GM18507 (cell line): ENCODE measurements at regions not wholly inside any gene's neighbourhood (a gene's known extent, or its start where the extent isn't known, plus 50 kb on each side); places are given as distances from the start of the nearest gene placed in this dataset.
"Not testable (repeated sequence)": the region's sequence is repeated elsewhere in the genome, so short reads cannot be mapped to it uniquely, and the experiment has no call there.

Experiments
- DNase-seq: peaks from one replicate; pipeline ENCODE4 v3.0.0; 2011; ENCODE audit warnings: low read depth; ENCODE audit not compliant: insufficient read length; ENCODE audit errors: extremely low spot score
- FAIRE-seq: peaks from 2 replicates; lab custom pipeline; 2011; peaks lifted over from hg19 to GRCh38; lab: Jason Lieb, UNC

DNA sequence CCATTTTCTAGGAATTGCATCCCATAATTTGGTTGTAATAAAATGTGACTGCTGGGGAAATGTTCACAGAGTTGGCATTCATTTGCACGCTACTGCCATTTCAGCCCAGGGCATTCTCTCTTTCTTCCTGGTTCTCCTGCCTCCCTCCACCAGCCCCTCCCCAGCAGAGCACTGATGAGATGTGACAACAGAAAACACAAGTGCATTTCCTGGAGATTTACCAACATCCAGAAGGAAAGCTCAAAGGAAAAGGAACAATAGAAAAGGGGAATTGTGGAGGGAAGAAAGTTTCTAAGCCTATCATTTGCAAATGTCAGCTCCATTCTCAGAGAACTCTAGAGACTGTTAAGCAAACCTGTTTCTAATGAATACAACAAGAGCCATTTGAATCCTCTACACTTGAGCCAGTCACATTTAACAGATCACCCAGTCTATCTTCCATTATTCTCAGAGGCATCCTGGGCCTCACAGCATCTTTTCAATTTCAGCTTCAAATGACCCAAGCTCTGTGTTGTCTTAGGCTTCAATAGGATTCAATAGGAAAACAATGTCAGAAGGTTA is 395.6 kb upstream of the PBX1 start:
- FAIRE-seq = no peak
- DNase-seq = no peak

DNA sequence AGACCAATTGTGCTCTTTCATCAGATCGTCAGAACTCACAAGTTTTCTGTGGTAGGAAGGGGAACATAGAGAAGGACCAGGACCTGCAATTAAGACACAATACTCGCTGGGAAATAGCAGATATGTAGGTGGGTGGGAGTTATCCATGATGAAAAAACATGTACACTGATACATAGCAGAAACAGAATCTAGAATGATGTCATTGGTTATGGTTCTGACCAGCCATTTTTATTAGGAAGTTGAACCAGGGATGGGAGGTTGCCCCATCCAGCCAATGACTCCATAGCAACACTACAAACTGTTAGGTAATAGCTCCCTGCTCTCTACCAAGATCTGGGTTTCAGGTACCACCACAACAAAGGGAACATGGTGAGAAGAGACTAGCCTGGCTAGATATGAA is 393.5 kb upstream of the PBX1 start:
- FAIRE-seq = no peak
- no peak for DNase-seq

DNA sequence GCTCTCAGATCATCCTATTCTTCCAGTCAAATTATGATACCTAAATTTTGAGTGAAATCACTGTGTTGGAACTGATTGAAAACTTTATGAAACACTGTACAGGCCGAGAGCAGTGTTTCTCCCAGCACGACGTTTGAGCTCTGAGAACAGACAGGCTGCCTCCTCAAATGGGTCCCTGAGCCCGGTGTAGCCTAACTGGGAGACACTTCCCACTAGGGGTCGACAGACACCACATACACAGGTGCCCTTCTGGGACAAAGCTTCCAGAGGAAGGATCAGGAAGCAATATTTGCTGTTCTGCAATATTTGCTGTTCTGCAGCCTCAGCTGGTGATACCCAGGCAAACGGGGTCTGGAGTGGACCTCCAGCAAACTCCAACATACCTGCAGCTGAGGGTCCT is 392.5 kb upstream of the PBX1 start:
- FAIRE-seq, DNase-seq: not testable (repeated sequence)

DNA sequence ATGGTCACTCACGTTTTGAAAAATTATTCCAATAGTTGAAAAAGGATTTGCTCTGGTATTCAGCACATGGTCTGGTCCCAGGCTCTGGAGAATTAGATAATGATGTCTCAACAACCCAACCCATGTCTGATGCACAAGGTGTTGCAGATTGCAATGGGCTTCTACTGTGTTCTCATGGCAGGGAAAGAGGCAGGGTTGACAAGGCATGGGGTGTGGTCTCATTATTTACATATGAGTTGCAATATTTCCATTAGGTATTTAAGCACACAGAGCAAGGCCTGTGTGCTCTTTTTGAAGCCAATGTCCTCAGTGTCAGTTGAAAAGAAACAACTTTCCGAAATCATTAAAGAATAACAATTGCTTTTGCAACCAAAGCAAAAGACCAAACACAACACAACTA is 381.9 kb upstream of the PBX1 start:
- FAIRE-seq (no peak), DNase-seq (no peak)

DNA sequence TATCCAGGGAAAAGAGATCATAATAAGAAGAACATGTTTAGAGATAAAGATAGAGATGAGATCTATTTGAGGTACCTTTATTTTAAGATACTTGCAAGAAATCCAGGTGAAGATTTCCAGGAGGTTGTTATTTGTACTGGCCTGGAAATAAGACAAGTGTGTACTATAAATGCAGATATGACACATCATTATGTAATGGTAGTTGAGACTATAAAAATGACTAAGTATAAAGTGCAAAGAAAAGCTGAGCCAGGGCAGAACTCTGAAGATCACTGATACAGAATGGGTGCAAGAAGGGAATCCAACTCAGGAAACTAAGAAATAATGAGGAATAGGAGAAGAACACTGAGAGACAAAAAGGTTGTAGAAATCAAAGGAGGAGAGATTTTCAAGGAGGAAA is 378.2 kb upstream of the PBX1 start:
- FAIRE-seq = no peak
- no peak for DNase-seq

DNA sequence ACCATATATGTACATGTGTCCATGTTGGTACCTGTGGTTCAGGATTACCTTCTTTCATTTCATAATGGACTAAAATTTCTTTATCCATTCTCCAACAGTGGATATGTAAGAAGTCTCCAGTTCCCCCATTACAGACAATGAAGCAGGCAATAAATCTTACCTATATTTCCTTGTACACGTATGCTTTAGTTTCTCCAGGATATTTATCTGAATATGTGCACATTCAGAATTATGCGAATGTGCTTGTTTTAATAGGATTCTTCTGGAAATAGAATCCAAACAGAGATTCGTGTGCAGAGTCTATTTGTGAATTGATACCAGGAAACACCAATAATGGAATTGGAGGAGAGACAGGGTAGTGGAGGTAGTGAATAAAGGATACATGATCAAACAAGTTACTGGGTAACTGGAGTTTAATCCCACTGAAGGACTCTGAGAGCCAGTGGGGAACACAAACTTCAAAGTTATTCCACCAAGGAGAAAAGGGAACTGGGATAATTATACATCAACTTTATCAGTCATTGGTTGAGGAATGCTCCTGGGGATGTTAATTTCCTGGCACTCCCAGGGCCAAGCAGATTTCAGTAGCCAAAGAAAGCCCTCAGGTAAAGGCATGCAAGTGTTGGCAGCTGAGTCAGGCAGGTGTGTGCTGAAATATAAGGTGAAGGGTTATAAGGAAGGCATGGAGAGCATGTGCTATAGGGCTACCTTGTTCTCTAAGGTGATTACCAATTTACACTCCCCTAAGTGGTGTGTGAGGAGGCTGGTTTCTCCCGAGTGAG is 374.9 kb upstream of the PBX1 start:
- no peak for DNase-seq
- no peak for FAIRE-seq

DNA sequence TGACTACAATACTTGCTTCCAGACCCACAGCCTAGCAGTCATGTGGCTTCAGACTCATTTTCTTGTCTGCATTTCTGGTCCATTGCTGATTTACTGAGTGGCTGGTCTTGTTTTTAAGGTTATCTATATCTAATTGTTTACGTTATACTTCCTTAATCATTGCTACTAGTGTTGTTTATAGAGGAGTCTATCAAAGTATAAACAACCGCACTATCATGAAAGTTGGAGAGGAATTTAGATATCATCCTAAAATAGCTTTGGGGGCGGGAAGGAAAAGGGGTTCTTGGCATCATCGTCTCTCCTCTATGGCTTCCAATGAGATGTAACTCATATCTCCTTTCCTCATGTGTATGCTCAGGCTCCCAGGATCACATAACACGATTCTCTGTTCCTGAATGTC is 372.1 kb upstream of the PBX1 start:
- FAIRE-seq = no peak

DNA sequence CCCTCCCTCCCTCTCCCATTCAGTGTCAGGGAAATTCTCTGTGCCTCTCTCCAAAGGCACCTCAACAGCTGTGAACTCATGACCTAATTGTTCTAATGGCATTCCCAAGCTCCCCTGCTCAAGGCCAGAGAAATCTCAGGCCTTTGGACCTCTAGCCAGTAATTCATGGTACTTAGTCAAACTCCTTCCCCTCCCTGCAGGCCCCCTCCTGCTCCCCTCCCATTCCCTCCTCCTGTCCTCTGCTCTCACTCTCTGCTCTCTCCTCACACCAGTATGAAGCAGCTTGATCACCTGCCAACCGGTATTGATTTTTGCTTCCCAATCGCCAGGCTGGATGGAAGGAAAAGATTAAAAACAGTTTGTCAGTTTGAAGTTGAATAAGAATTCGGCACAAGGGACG is 370.5 kb upstream of the PBX1 start:
- no peak for FAIRE-seq
- DNase-seq = no peak

More for the DNA sequence above, 372.1 kb upstream of the PBX1 start:
- no peak for DNase-seq

DNA sequence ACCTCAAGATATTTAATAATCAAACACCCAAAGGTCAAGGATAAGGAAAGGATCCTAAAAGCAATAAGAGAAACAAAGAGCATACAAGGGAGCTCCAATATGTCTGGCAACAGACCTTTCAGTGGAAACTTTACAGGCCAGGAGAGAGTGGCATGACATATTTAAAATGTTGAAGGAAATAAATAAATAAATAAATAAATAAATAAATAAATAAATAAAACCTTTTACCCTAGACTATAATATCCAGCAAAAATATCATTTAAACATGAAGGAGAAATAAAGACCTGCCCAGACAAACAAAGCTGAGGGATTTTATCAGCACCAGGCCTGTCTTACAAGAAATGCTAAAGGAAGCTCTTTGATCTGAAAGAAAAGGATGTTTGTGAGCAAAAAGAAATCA is 367.8 kb upstream of the PBX1 start:
- FAIRE-seq = no peak

DNA sequence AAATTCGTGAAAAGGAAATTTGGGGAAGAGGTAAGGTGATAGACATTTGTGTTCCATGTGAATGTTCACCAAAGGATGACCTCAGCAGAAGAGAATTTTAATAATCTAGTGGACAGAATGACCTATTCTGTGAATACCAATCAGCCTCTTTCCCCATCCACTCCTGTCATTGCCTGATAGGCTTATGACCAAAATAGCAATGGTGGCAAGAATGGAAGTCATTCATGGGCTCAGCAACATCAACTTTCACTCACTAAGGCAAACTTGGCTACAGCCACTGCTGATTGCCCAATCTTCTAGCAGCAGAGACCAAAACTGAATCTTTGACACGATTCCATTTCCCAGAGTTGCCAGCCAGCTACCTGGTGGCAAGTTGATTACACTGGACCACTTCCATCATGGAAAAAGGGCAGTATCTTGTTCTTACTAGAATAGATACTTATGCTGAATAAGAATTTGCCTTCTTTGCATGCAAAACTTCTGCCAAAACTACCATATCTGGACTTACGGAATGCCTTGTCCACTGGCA is 348.7 kb upstream of the PBX1 start:
- no peak for DNase-seq
- FAIRE-seq = no peak

More for the DNA sequence above, 367.8 kb upstream of the PBX1 start:
- DNase-seq = no peak

DNA sequence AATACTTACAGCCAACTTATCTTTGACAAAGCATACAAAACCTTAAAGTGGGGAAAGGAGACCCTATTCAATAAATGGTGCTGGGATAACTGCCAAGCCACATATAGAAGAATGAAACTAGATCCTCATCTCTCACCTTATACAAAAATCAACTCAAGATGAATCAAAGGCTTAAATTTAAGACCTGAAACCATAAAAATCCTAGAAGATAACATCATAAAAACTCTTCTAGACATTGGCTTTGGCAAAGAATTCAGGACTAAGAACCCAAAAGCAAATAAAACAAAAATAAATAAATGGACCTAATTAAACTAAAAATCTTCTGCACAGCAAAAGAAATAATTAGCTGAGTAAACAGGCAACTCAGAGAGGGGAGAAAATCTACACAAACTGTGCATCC is 335.6 kb upstream of the PBX1 start:
- FAIRE-seq = no peak
- DNase-seq = no peak

DNA sequence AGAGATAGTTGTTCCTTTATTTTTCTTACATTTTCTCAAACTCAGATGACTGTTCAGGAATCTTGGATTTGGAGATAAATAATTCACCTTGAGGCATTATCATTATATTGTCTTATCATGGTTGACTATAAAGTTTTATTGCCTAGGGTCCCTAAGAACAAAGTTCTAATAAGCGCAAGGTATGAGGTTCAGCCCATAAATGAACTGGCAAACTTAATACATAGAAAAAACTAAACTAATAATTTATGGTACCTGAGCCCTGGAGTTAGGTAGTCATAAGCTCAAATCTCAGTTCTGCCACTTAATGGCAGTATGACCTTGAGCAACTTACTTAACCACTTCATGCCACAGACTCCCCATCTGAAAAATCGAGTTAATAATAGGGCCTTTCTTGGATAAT is 334.0 kb upstream of the PBX1 start:
- FAIRE-seq (no peak), DNase-seq (no peak)

DNA sequence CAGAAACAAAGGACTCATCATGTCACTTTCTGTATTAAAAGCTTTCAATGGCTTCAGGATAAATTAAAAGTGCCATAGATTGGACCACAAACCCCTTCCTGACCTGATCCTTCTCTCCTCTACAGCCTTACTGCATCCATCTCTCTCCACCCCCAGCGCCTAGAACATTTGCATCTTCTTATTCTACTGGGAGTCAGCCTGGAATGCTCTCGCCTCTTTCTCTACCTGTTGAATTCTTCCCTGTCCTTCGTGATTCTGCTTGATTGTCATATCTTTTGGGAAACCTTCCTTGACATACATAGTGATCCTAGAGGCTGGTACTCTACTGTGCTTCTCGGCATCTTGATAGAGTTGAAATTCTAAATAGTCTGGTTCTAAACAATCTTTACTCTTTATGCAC is 332.0 kb upstream of the PBX1 start:
- DNase-seq (no peak), FAIRE-seq (no peak)

DNA sequence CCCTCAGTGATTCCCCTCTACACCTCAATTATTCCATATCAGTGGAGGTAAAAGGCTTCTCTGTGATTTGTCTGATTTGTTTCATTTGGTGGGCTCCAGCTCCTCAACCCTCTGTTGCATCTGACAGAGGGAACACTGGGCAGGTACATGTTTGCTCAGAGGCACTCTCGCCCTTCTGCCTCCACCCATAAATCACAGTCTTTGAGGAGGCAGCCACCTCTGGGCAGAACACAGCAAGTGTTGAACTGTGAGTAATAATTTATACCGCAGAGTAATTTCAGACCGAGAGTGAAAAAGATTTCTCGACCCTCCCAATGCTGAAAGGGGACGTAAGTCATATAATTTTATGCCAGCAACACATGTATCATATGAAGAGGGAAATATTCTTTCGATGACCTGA is 330.1 kb upstream of the PBX1 start:
- DNase-seq (no peak), FAIRE-seq (no peak)

DNA sequence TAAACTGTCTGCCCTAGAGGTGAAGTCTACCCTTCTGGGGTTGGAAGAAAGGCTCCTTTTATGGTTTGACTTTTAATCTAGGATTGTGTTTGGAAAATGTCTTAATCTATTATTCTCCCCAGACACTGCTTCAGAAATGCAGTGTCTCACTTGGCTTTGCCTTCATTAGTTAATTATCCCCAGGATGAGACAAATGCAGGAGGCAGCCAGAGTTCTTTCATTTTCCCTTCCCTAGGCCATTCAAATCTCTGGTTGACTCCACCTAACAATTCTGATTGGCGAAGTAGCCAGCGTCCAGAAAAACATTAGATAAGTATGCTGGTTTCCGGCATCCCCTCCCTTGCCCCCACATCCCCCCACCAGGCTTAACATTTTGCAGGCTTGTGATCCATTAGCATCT is 325.8 kb upstream of the PBX1 start:
- no peak for FAIRE-seq
- no peak for DNase-seq

DNA sequence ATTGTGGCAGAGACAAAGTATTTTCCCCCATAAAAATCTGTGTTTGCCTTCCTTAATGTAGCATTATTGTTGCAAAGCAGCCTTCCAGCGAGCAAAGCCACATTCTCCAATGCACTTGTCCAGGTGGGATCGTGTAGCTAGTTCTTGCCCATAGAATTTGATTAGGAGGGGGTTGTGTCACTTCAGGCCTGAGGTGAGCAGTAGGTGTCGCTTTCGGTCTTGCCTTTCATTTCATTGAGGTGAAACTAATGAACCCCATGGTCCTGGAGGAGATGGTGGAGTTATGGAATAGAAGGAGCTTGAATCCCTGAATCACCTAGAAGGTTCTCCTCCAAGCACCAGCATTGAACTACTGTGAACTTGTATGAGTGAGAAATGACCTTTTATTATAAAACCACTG is 318.9 kb upstream of the PBX1 start:
- DNase-seq (no peak), FAIRE-seq (no peak)

DNA sequence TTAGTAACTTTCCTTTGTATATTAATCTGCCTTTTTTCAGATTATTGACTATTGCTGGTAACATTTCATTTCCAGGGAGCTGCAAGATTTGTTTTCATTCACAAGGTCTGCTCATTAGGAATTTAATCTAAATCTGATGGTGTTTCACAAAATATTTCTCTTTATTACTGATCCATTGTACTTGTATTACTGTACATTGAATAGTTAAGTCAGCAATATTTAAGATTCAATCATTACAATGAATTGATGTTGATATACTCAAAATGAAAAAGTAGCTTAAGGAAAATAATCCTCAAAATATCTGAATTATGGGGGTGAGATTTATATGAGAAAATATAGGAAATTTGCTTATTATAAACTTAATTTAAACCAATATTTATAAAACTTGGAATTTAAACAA is 308.6 kb upstream of the PBX1 start:
- no peak for DNase-seq
- FAIRE-seq = no peak

DNA sequence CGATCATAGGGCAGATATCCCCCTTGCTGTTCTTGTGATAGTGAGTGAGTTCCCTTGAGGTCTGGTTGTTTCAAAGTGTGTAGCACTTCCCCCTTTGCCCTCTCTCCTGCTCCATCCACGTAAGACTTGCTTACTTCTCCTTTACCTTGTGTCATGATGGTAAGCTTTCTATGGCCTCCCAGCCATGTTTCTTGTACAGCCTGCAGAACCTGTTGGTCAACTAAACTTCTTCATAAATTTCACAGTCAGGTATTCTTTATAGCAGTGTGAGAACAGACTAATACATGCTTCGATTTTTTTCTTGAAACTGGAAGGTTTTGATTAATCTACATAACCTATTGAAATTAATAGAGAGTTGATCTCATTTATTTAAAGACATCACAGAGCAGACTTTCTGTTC is 302.5 kb upstream of the PBX1 start:
- no peak for FAIRE-seq
- DNase-seq = no peak

DNA sequence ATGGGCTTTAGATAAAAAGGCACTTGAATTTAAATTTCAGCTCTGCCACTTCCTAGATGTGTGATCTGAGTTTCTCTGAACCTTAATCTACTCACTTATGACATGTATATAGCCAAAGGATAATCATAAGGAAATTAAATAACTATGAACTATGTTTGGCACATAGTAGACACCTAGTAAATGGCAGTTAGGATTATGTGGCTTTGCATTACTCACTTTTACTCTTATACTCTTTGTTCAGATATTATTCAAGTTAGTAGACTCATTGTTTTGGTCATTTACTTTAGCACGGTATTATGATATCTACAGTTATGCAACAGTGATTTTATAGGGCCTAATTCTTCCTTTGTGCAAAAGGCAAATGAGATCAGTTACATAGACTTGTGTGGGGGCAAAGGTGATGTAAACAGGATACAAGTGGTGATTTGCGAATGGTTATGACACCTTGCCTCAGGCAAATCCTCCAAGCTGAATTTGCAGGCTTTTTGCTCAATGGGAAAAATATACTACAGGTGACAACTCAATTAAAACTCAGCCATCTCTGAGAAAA is 297.2 kb upstream of the PBX1 start:
- DNase-seq = no peak
- FAIRE-seq = no peak

DNA sequence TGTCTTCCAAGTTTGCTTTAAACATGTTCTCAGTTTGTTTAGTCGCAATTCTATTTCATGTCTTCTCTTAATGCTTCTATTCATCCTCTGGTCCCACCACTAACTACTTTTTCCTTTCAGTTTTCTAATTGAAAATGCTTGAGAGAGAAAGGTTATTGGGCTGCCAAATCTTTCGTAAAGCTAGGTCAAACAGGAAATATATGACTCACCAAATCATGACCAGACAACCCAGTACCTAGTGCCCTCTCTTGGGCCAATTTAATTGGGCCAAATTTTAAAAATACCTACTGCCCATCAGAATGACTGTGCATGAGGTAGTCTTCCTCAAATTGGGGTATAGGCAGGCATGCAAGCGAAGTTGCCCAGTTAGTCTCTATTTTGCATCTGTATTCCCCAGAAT is 295.4 kb upstream of the PBX1 start:
- FAIRE-seq (no peak), DNase-seq (no peak)

DNA sequence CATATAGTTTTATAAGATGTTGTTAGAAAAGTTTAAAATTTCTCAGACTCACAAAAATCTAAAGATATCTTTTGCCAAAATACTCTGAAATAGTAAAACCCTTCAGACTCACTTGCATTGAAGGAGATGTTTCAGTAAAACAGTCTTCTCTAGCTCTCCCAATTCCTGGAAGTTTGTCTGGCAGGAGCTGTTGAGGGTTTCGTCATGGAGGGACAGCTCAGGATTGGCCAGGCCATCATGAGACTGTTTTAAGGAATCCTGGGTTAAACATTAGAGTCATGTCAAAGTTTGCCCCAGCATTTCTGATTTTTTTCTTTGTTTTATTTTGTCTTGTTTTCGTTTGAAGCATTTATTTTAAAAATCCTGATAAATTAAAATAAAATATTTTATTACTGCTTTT is 293.8 kb upstream of the PBX1 start:
- no peak for DNase-seq
- no peak for FAIRE-seq
